H9 (cell line): ENCODE measurements at regions not wholly inside any gene's neighbourhood (a gene's known extent, or its start where the extent isn't known, plus 50 kb on each side); places are given as distances from the start of the nearest gene placed in this dataset.

Experiments used
- DNase-seq: peaks from one replicate; pipeline ENCODE4 v3.0.0-alpha.2; 2017
- H2AFZ ChIP-seq: one replicate; pipeline ENCODE4 v1.6.1; 2013; ENCODE audit warnings: mild to moderate bottlenecking, low read length, control low read depth, moderate library complexity
- H2AK5ac ChIP-seq: 2 replicates; pipeline ENCODE4 v1.6.1; 2013; ENCODE audit warnings: low read length, control low read depth, mixed read lengths; ENCODE audit not compliant: insufficient read length
- H2BK120ac ChIP-seq: one replicate; pipeline ENCODE4 v1.6.1; 2013; ENCODE audit warnings: low read depth, mild to moderate bottlenecking, low read length, control low read depth, inconsistent platforms; ENCODE audit not compliant: poor library complexity, severe bottlenecking
- H2BK12ac ChIP-seq: 2 replicates; pipeline ENCODE4 v1.6.1; 2013; ENCODE audit warnings: low read length, control low read depth, mixed read lengths, low read depth; ENCODE audit not compliant: insufficient read length
- H2BK15ac ChIP-seq: 2 replicates; pipeline ENCODE4 v1.6.1; 2013; ENCODE audit warnings: low read depth, low read length, control low read depth
- H2BK20ac ChIP-seq: one replicate; pipeline ENCODE4 v1.6.1; 2013; ENCODE audit warnings: low read depth, mild to moderate bottlenecking, low read length, control low read depth, inconsistent platforms; ENCODE audit not compliant: poor library complexity, severe bottlenecking
- H2BK5ac ChIP-seq: 2 replicates; pipeline ENCODE4 v1.6.1; 2013; ENCODE audit warnings: low read length, control low read depth, mixed read lengths; ENCODE audit not compliant: insufficient read length
- H3K14ac ChIP-seq: 2 replicates; pipeline ENCODE4 v1.6.1; 2013; ENCODE audit warnings: low read length, control low read depth; ENCODE audit not compliant: insufficient read depth
- H3K18ac ChIP-seq: 2 replicates; pipeline ENCODE4 v1.6.1; 2013; ENCODE audit warnings: low read depth, mild to moderate bottlenecking, mixed read lengths, low read length, control low read depth; ENCODE audit not compliant: insufficient read length
- H3K23ac ChIP-seq: 2 replicates; pipeline ENCODE4 v1.6.1; 2013; ENCODE audit warnings: low read length, control low read depth, mixed read lengths, low read depth; ENCODE audit not compliant: insufficient read length
- H3K23me2 ChIP-seq: 2 replicates; pipeline ENCODE4 v1.6.1; 2013; ENCODE audit warnings: low read depth, mild to moderate bottlenecking, mixed read lengths, low read length, control low read depth; ENCODE audit not compliant: insufficient read length, poor library complexity, severe bottlenecking
- H3K27ac ChIP-seq: 2 replicates; pipeline ENCODE4 v1.5.1; 2013; ENCODE audit warnings: low read length, control low read depth, mixed read lengths, low read depth; ENCODE audit not compliant: insufficient read length
- H3K27me3 ChIP-seq: 2 replicates; pipeline ENCODE4 v1.6.1; 2013; ENCODE audit warnings: low read length, control low read depth, inconsistent platforms; ENCODE audit not compliant: insufficient read depth
- H3K4ac ChIP-seq: 2 replicates; pipeline ENCODE4 v1.6.1; 2013; ENCODE audit warnings: low read depth, mild to moderate bottlenecking, control low read depth, inconsistent platforms, low read length, moderate library complexity
- H3K4me1 ChIP-seq: 2 replicates; pipeline ENCODE4 v1.6.1; 2013; ENCODE audit warnings: low read length, control low read depth, inconsistent platforms; ENCODE audit not compliant: insufficient read depth
- H3K4me2 ChIP-seq: 2 replicates; pipeline ENCODE4 v1.6.1; 2013; ENCODE audit warnings: low read length, control low read depth, mixed read lengths; ENCODE audit not compliant: insufficient read length, insufficient read depth
- H3K56ac ChIP-seq: 2 replicates; pipeline ENCODE4 v1.6.1; 2013; ENCODE audit warnings: low read depth, mild to moderate bottlenecking, mixed read lengths, low read length, control low read depth; ENCODE audit not compliant: insufficient read length
- H3K79me1 ChIP-seq: 2 replicates; pipeline ENCODE4 v1.6.1; 2013; ENCODE audit warnings: low read depth, mild to moderate bottlenecking, moderate library complexity, low read length, control low read depth, inconsistent platforms; ENCODE audit not compliant: insufficient read depth, poor library complexity, severe bottlenecking
- H3K79me2 ChIP-seq: 2 replicates; pipeline ENCODE4 v1.6.1; 2013; ENCODE audit warnings: low read length, control low read depth, inconsistent platforms; ENCODE audit not compliant: insufficient read depth
- H3K9ac ChIP-seq: 2 replicates; pipeline ENCODE4 v1.6.1; 2013; ENCODE audit warnings: low read length, control low read depth, mixed read lengths; ENCODE audit not compliant: insufficient read length; ENCODE audit errors: extremely low read depth
- H3K9me3 ChIP-seq: one replicate; pipeline ENCODE4 v1.6.1; 2013; ENCODE audit warnings: low read depth, low read length, inconsistent platforms; ENCODE audit not compliant: control insufficient read depth
- H3T11ph ChIP-seq: one replicate; pipeline ENCODE4 v1.6.1; 2013; ENCODE audit warnings: mild to moderate bottlenecking, low read length, control low read depth, inconsistent platforms
- H4K20me1 ChIP-seq: one replicate; pipeline ENCODE4 v1.6.1; 2013; ENCODE audit not compliant: control insufficient read depth, insufficient read length, insufficient read depth
- H4K5ac ChIP-seq: 2 replicates; pipeline ENCODE4 v1.6.1; 2013; ENCODE audit warnings: low read depth, mild to moderate bottlenecking, mixed read lengths, low read length, control low read depth; ENCODE audit not compliant: insufficient read length
- H4K8ac ChIP-seq: replicated peaks from 2 replicates; pipeline ENCODE4 v1.6.1; 2013; ENCODE audit warnings: low read length, control low read depth, mixed read lengths, low read depth; ENCODE audit not compliant: insufficient read length
- H4K91ac ChIP-seq: 2 replicates; pipeline ENCODE4 v1.6.1; 2013; ENCODE audit warnings: low read depth, mild to moderate bottlenecking, moderate library complexity, mixed read lengths, low read length, control low read depth; ENCODE audit not compliant: insufficient read length
- H3K27ac Mint-ChIP-seq, 3 experiments: 2 replicates in 2 of 3; 3 replicates in 1 of 3; pipeline ENCODE4 v1.8.0; 2020 to 2021; ENCODE audit warnings: mixed read lengths in 3 of 3, mild to moderate bottlenecking in 1 of 3, moderate library complexity in 1 of 3
- H3K27me3 Mint-ChIP-seq: 2 replicates; pipeline ENCODE4 v1.8.0; 2021; ENCODE audit warnings: low read depth, mild to moderate bottlenecking, moderate library complexity, mixed read lengths
- H3K36me3 Mint-ChIP-seq, 3 experiments: 2 replicates in 2 of 3; 3 replicates in 1 of 3; pipeline ENCODE4 v1.8.0; 2020 to 2021; ENCODE audit warnings: low read depth in 3 of 3, mixed read lengths in 3 of 3; ENCODE audit not compliant: insufficient read depth in 1 of 3
- H3K4me1 Mint-ChIP-seq, 2 experiments: 2 replicates each; pipeline ENCODE4 v1.8.0; 2020; ENCODE audit warnings: mixed read lengths in 2 of 2
- H3K4me3 Mint-ChIP-seq, 2 experiments: 2 replicates in 1 of 2; 3 replicates in 1 of 2; pipeline ENCODE4 v1.8.0; 2020 to 2021; ENCODE audit warnings: mild to moderate bottlenecking in 2 of 2, mixed read lengths in 2 of 2, moderate library complexity in 1 of 2
- H3K9me3 Mint-ChIP-seq, 2 experiments: 2 replicates in 1 of 2; 3 replicates in 1 of 2; pipeline ENCODE4 v1.8.0; 2020; ENCODE audit warnings: mild to moderate bottlenecking in 2 of 2, mixed read lengths in 2 of 2, moderate library complexity in 1 of 2
- WGBS: extraction: QIAGEN DNeasy Blood & Tissue Kit; methylation state at CpG from one replicate; pipeline ENCODE4 v1.1.7; 2013; ENCODE audit warnings: missing lambda C conversion rate, low lambda C conversion rate, mixed read lengths; ENCODE audit not compliant: insufficient read length; ENCODE audit errors: extremely low coverage; 5-methylcytosine and 5-hydroxymethylcytosine counted together
- TF ChIP-seq, protein P1 (sequence below): fragments of 200-600 bp; sonication (generic); conservative IDR thresholded peaks from 3 replicates; pipeline ENCODE4 v1.8.0; 2021; ENCODE audit warnings: antibody characterized with exemption, mild to moderate bottlenecking

DNA sequence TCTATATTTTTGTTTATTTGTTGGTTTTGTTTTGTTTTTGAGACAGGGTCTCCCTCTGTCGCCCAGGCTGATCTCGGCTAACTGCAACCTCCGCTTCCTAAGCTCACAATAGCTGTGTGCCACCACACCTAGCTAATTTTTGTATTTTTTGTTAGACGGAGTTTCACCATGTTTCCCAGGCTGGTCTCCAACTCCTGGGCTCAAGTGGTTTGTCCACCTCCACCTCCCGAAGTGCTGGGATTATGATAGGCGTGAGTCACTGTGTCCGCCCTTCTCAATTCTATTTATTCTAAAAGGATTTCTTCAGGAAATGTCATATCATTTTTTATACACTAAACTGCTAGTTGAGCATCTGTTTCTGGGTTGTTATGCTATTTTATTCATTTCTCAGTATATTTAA, 1206.0 kb downstream of the OLFM4 start:
- H3K36me3 Mint-ChIP-seq = no peaks in the 10 kb centered on the region
- H3K9me3 Mint-ChIP-seq = no peaks in the 10 kb centered on the region; a peak in 1 of 5 replicates
- H3K27me3 Mint-ChIP-seq = no peaks in the 10 kb centered on the region

More for the DNA sequence above, 1206.0 kb downstream of the OLFM4 start:
- Histone ChIP-seq H3K27ac (no peak overlapping the region), H3K9me3 (no peaks in the 10 kb centered on the region), H3K4ac (no peak overlapping the region), H3K4me2 (no peak overlapping the region), H2AFZ (no peak overlapping the region), H3K56ac (no peak overlapping the region), H2BK20ac (no peak overlapping the region), H3K14ac (no peak overlapping the region), H2AK5ac (no peak overlapping the region), H2BK120ac (no peak overlapping the region), H3K79me1 (no peaks in the 10 kb centered on the region), H3K23me2 (no peaks in the 10 kb centered on the region), H4K20me1 (no peaks in the 10 kb centered on the region), H2BK5ac (no peak overlapping the region), H4K91ac (no peak overlapping the region), H3K27me3 (no peaks in the 10 kb centered on the region), H3K23ac (no peak overlapping the region), H3K79me2 (no peaks in the 10 kb centered on the region), H3K18ac (no peak overlapping the region), H3K4me1 (no peaks in the 10 kb centered on the region; the same call in none of the 2 replicates), H4K8ac (no peak overlapping the region), H2BK15ac (no peak overlapping the region), H2BK12ac (no peak overlapping the region), H3K9ac (no peak overlapping the region), H4K5ac (no peak overlapping the region), H3T11ph (no peak overlapping the region)
- WGBS = no CpG with 5 or more reads among the region's 7 CpGs
- TF ChIP-seq, protein P1, sequence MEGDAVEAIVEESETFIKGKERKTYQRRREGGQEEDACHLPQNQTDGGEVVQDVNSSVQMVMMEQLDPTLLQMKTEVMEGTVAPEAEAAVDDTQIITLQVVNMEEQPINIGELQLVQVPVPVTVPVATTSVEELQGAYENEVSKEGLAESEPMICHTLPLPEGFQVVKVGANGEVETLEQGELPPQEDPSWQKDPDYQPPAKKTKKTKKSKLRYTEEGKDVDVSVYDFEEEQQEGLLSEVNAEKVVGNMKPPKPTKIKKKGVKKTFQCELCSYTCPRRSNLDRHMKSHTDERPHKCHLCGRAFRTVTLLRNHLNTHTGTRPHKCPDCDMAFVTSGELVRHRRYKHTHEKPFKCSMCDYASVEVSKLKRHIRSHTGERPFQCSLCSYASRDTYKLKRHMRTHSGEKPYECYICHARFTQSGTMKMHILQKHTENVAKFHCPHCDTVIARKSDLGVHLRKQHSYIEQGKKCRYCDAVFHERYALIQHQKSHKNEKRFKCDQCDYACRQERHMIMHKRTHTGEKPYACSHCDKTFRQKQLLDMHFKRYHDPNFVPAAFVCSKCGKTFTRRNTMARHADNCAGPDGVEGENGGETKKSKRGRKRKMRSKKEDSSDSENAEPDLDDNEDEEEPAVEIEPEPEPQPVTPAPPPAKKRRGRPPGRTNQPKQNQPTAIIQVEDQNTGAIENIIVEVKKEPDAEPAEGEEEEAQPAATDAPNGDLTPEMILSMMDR = no peak
- H3K4me1 Mint-ChIP-seq = peaks cover 4 to 10% of the 10 kb centered on the region in 2 experiments; a peak in 2 of 4 replicates
- no peak overlapping the region; a peak in 1 of 7 replicates for H3K27ac Mint-ChIP-seq
- no peak overlapping the region for H3K4me3 Mint-ChIP-seq
- DNase-seq = no peak
